Stimulated activated naive CD4-positive, alpha-beta T cell (primary cell): ENCODE measurements at regions not wholly inside any gene's neighbourhood (a gene's known extent, or its start where the extent isn't known, plus 50 kb on each side); places are given as distances from the start of the nearest gene placed in this dataset.
"Not testable (repeated sequence)": the region's sequence is repeated elsewhere in the genome, so short reads cannot be mapped to it uniquely, and the experiment has no call there.

Source experiments
- DNase-seq, 6 experiments: peaks; one replicate each; lab custom pipeline; 2025; lab: John Stamatoyannopoulos, UW

DNA sequence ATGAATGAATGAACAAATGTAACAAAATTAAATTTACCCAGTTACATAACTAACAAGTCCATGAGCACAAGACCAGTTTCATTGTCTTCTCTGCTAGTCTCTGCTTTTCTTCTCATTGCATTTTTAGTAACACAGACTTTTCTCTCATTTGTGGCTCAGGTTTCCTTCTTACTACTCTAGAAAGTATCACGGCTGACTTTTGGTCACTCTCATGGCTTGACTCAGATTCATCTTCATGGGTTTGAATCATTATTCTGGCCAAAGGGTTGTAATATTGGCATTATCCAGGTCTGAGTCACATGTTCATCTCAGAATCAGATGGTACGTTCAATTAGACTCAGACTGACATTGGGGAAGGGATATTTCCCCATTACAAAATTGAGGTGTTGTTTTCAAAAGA is 121.5 kb upstream of the SATB1 start:
- DNase-seq, result no peak

- no peak for DNase-seq
Observed at GRCh38 chr3:18544146-18544545, 119.0 kb upstream of the SATB1 start.

DNA sequence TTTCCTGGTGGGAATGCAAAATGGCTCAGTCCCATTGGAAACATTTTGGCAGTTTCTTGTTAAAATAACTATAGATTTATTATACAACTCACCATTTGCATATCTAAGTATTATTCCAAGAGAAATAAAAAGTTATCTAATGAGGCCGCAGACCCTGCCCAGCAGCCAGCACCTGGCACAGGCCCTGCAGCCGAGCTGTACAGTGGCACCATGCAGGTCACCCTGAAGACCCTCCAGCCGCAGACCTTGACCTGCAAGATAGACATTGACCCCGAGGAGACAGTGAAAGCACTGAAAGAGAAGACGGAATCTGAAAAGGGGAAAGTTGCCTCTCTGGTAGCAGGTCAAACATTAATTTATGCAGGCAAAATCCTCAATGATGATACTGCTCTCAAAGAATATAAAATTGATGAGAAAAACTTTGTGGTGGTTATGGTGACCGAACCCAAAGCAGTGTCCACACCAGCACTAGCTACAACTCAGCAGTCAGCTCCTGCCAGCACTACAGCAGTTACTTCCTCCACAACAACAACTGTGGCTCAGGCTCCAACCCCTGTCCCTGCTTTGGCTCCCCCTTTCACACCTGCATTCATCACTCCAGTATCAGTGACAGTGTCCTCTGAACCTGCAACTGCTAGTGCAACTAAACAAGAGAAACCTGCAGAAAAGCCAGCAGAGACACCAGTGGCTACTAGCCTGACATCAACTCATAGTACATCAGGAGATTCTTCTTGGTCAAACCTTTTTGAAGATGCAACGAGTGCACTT is 113.5 kb upstream of the SATB1 start:
- no peak for DNase-seq

- DNase-seq, result no peak
Observed at GRCh38 chr3:18533039-18533438, 107.9 kb upstream of the SATB1 start.

- DNase-seq, result no peak
Observed at GRCh38 chr3:18531662-18532061, 106.5 kb upstream of the SATB1 start.

DNA sequence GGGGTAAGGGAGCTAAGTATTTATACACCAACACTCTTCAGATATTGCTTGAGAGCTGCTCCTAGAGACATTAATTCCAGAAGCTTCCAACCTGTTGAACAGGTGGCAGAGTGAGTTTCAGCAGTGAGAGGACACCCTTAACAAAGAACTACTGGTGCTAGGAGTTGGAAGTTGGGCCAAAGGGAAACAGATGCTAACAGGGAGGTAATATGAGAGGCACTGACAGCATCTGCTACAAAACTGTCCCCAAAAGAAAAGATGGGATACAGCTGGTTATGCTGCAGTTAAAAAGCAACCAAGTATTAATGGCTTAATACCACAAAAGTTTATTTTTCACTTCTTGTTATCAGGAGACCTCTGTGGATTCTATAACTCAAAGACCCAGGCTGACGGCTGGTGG is 104.5 kb upstream of the SATB1 start:
- DNase-seq, result no peak

DNA sequence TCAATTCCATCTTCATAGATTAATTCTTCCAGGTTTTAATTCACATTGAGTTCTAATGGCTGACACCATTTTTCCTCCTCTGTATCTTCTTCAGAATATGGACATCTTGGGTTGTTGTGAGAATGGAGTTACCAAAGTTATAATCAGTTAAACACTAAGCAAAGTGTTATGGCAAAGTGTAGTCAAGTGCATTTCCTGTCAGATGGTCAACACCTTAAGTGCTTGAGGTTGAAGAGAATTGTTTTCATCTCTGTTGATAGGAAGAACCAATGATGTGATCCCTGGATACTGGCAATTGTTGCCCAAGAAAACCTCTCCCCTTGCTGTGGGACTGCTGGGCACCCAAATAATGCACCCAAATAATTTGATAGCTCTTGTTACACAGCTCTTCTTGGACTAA is 102.6 kb upstream of the SATB1 start:
- DNase-seq, result no peak

GRCh38 chr3:18526667-18527066 is 101.5 kb upstream of the SATB1 start:
- no peak for DNase-seq

GRCh38 chr3:18516170-18516569 is 91.0 kb upstream of the SATB1 start:
- not testable (repeated sequence) for DNase-seq

- no peak for DNase-seq
Observed at GRCh38 chr3:18513091-18513490, 88.0 kb upstream of the SATB1 start.

- DNase-seq, result no peak
Observed at GRCh38 chr3:18512007-18512406, 86.9 kb upstream of the SATB1 start.

DNA sequence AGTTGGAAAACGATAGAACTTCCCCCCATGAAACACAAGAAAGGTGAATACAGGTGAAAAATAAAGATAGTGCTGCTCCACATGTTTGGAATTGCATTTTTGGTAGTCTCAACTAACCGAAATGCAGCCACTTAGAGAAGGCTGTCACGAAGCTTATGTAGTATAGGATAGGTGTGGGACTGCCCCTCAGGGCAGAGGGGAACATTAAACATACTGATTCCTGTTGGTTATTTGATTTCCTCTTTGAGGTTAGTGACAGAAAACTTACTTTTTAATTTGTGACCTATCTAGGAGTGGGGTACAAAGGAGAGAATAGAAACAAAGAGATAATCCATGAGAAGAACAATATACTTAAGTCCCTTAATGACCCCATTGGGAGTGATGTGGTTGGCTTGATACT is 85.8 kb upstream of the SATB1 start:
- no peak for DNase-seq

DNA sequence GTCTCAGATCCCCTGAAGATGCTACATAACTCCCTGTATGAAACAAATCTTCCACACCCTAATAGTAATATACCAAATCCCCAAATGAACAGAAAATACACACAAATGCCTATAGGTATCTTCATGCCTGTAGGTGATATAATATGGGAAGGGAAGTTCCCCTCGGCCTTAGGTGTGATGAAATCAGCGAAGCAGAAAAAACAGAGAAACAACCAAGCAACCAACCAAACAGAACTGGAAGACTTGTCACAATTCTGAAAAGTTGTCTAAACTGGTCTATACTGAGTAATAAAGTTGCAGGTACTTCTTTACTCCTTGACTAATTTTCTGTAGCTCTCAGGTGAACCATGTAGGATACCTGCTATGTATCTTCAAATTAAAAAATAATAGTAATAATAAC is 82.2 kb upstream of the SATB1 start:
- no peak for DNase-seq

DNA sequence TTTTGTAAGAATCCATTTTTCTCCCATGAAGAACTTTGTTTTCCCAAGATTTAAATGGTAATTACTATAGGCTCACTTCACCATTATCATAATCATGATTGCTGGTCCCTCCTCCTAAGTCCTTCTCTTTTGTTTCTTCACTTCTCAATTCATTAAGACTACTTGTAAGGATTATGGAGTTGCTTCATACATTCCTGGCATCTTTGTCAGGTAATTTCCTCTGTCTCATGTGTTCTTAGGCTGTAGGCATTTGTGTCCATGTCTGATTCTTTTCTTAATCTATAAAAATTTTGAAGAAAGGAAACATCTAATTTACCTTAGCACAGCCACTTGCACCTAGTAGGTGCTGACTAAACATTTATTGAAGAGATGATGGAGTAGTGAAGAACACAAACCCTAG is 79.9 kb upstream of the SATB1 start:
- DNase-seq, result no peak

DNA sequence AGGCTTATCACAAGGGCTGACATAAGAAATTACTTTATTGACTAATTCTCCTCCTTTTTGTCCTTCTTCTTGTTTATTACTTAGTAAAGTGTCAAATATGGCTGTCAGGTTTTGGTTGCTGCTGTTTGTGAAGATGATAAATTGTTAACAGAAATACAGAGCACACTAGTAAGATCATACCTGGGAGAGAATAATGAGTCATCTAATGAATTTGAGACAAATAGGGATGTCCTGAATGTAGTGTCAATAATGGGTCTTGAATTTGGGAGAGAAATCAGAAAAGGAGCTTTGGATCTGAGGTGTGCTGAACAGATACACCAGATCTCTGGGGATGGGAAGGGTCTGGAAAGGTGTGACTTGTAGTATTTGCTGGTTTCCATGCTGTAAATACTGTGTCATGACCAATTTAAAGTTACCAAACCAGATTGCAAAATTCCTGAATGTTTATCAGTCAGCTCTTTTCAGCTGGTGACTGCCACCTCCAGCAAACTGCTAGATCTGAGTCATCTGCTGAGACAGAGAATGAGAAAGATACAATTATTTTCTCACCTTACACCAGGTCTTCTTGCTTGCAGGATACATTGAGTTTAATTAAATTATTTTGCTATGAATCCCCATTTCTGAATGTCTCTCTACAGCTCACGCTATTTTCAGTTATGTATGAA is 76.7 kb upstream of the SATB1 start:
- DNase-seq, result no peak

DNA sequence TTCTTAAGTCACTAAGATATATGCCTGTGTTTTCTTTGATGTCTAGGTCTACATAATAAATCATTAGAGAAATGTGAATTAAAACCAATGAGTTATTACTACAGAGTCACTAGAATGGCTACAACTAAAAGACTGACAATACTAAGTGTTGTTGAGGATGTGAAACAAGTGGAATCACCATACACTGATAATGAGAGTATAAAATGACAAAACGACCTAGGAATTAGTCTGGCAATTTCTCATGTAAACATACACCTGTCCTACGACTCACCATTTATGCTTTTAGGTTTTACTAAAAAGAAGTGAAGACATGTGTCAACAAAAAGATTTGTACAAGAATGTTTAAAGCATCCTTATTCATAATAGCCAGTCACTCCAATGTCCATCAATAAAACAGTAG is 75.2 kb upstream of the SATB1 start:
- no peak for DNase-seq

- DNase-seq, result peak in 3 of 6 experiments; percentile 4 to 38 (median 35)
Observed at GRCh38 chr3:18499301-18499700, 74.2 kb upstream of the SATB1 start.

- DNase-seq, result no peak
Observed at GRCh38 chr3:18494251-18494650, 69.1 kb upstream of the SATB1 start.

DNA sequence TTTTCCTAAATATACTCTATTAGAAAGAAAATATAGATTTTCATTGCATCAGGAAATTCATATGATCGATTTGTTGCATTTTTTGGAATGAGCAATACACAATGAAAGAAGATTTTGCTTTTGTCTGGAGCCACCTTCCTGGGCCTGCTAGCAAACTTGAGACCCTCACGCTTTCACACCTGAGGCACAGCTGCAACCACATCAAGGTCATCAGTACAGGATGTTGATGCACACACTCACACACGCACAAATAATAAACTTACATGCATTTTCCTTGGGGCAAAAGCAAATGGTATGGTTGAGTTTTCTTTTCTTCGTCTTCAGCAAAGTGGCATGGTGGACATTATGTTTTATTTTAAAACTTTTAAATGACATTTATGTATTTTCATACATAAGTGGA is 64.8 kb upstream of the SATB1 start:
- DNase-seq, result peak in 4 of 6 experiments; percentile 5 to 25 (median 10)

- no peak for DNase-seq
Observed at GRCh38 chr3:18483226-18483625, 58.1 kb upstream of the SATB1 start.

DNA sequence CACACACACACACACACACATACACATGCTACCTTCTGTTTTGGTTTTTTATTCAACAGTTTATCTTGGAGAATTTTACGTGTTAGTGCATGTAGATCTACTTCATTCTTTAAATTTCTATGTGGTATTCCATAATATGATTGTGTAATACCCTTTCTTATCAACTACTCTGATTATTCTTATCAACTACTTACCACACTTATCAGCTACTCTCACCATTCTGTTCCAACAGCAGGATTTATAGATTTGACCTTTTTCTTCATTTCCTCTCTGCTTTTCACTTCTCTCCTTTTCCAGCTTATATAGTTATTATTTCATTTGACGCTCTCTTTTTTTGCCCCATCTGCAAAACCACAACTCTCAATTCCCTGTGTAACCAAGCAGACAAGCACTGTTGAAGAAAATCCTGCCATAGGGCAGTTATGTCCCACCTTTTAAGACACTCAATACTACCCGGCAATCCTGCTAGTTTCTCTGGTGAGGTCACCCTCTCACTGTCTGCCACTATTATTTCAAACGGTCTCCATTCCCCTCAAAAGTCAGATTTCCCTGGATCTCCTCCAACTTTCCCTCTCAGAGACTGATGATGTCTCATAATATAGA is 56.9 kb upstream of the SATB1 start:
- no peak for DNase-seq

GRCh38 chr3:18477620-18478019 is 52.5 kb upstream of the SATB1 start:
- no peak for DNase-seq
